Loucy (cell line): ENCODE measurements at regions not wholly inside any gene's neighbourhood (a gene's known extent, or its start where the extent isn't known, plus 50 kb on each side); places are given as distances from the start of the nearest gene placed in this dataset.

ENCODE experiments used
- H2AFZ ChIP-seq: fragments of 200-600 bp; sonication (generic); 2 replicates; pipeline ENCODE4 v1.6.0; 2016; ENCODE audit warnings: antibody characterized with exemption, mild to moderate bottlenecking, low read length, moderate library complexity
- H3F3A ChIP-seq: fragments of 200-600 bp; 2 replicates; pipeline ENCODE4 v1.6.0; 2016; ENCODE audit warnings: antibody characterized with exemption, low read depth, mild to moderate bottlenecking
- H3K27me3 ChIP-seq: fragments of 200-600 bp; sonication (generic); 2 replicates; pipeline ENCODE4 v1.6.1; 2014; ENCODE audit warnings: low read length, mild to moderate bottlenecking; ENCODE audit not compliant: insufficient read depth, poor library complexity, severe bottlenecking
- H3K36me3 ChIP-seq: fragments of 200-600 bp; sonication (generic); 2 replicates; pipeline ENCODE4 v1.6.1; 2016; ENCODE audit warnings: low read length; ENCODE audit not compliant: insufficient read depth
- H3K4me1 ChIP-seq: fragments of 200-600 bp; sonication (generic); 2 replicates; pipeline ENCODE4 v1.5.1; 2014; ENCODE audit warnings: low read length, mild to moderate bottlenecking; ENCODE audit not compliant: insufficient read depth, poor library complexity, severe bottlenecking
- H3K4me2 ChIP-seq: fragments of 200-600 bp; sonication (generic); 2 replicates; pipeline ENCODE4 v1.6.0; 2014; ENCODE audit warnings: antibody characterized with exemption, low read length, low read depth, mild to moderate bottlenecking; ENCODE audit not compliant: poor library complexity, severe bottlenecking
- H3K4me3 ChIP-seq: fragments of 200-600 bp; sonication (generic); 2 replicates; pipeline ENCODE4 v1.5.1; 2014; ENCODE audit warnings: low read length, mild to moderate bottlenecking, mixed read lengths; ENCODE audit not compliant: poor library complexity, severe bottlenecking
- H3K79me2 ChIP-seq: fragments of 200-600 bp; sonication (generic); 2 replicates; pipeline ENCODE4 v1.6.1; 2014; ENCODE audit warnings: low read length; ENCODE audit not compliant: insufficient read depth
- H3K9ac ChIP-seq: fragments of 200-600 bp; sonication (generic); 2 replicates; pipeline ENCODE4 v1.6.0; 2014; ENCODE audit warnings: mild to moderate bottlenecking, low read depth, low read length, moderate library complexity; ENCODE audit not compliant: poor library complexity, severe bottlenecking
- H3K9me2 ChIP-seq: fragments of 200-600 bp; sonication (generic); replicated peaks from 2 replicates; pipeline ENCODE4 v1.6.1; 2016; ENCODE audit warnings: low read depth, low read length, mixed read lengths
- H3K9me3 ChIP-seq: fragments of 200-600 bp; sonication (generic); 2 replicates; pipeline ENCODE4 v1.6.1; 2014; ENCODE audit warnings: mild to moderate bottlenecking, antibody characterized with exemption, low read length, low read depth; ENCODE audit not compliant: insufficient read depth
- H4K20me1 ChIP-seq: fragments of 200-600 bp; sonication (generic); 2 replicates; pipeline ENCODE4 v1.6.0; 2014; ENCODE audit warnings: antibody characterized with exemption, low read length, mild to moderate bottlenecking; ENCODE audit not compliant: insufficient read depth, poor library complexity, severe bottlenecking
- EZH2phosphoT487 ChIP-seq: fragments of 200-600 bp; IDR thresholded peaks from 2 replicates; pipeline ENCODE4 v1.6.1; 2018; ENCODE audit warnings: antibody characterized with exemption, mild to moderate bottlenecking, moderate library complexity, borderline replicate concordance
- TF ChIP-seq, protein P1 (sequence below): fragments of 200-600 bp; sonication (generic); conservative IDR thresholded peaks from 2 replicates; pipeline ENCODE4 v1.5.1; 2014; ENCODE audit warnings: mild to moderate bottlenecking, antibody characterized with exemption, low read length

DNA sequence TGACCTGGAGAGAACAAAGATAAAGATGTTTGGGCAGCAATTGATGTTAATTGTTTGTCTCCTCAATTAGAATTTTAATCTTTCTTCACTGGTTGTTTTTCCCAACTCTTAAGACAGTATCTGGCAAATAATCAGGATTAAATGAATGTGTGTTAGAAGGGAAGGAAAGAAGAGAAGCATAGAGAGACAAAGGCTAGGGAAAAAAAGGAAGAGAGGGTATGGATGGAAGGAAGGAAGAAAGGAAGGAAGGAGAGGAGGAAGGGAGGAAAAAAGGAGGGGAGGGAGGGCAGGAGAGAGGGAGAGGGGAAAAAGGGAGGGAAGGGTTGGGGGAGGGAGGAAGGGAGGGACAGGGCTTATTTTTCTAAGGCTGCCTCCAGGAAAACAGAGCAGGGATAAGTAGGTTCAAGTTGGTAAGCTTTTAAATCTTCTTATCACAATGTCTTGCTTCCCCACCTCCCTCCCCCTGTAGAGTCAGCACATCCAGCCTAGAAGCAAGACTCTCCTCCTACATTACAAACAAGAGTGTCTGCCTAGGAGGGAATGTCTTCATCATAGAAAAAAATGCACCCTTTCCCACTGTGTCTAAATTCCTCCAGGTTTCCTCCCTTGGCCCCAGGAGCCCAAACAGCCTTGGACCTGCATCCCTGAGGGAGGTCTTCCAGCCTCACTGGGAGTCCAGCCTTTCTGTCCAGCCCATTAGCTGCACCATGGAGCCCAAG lies 447.8 kb upstream of the JARID2 start:
- H3K36me3 ChIP-seq: no peaks in the 10 kb centered on the region
- H3K27me3 ChIP-seq: no peaks in the 10 kb centered on the region
- H3K79me2 ChIP-seq: no peaks in the 10 kb centered on the region
- H3F3A ChIP-seq: no peaks in the 10 kb centered on the region
- H3K9me3 ChIP-seq: no peaks in the 10 kb centered on the region
- H3K9ac ChIP-seq: no peak overlapping the region
- H3K4me3 ChIP-seq: no peak overlapping the region
- H3K9me2 ChIP-seq: no peaks in the 10 kb centered on the region
- no peak overlapping the region for H3K4me2 ChIP-seq
- peaks cover 10% of the 10 kb centered on the region for H3K4me1 ChIP-seq
- TF ChIP-seq, protein P1, sequence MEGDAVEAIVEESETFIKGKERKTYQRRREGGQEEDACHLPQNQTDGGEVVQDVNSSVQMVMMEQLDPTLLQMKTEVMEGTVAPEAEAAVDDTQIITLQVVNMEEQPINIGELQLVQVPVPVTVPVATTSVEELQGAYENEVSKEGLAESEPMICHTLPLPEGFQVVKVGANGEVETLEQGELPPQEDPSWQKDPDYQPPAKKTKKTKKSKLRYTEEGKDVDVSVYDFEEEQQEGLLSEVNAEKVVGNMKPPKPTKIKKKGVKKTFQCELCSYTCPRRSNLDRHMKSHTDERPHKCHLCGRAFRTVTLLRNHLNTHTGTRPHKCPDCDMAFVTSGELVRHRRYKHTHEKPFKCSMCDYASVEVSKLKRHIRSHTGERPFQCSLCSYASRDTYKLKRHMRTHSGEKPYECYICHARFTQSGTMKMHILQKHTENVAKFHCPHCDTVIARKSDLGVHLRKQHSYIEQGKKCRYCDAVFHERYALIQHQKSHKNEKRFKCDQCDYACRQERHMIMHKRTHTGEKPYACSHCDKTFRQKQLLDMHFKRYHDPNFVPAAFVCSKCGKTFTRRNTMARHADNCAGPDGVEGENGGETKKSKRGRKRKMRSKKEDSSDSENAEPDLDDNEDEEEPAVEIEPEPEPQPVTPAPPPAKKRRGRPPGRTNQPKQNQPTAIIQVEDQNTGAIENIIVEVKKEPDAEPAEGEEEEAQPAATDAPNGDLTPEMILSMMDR: no peak
- TF ChIP-seq EZH2phosphoT487: no peak
- H4K20me1 ChIP-seq: no peaks in the 10 kb centered on the region
- peak overlapping the region; percentile 48; the same call in 1 of the 2 replicates for H2AFZ ChIP-seq

DNA sequence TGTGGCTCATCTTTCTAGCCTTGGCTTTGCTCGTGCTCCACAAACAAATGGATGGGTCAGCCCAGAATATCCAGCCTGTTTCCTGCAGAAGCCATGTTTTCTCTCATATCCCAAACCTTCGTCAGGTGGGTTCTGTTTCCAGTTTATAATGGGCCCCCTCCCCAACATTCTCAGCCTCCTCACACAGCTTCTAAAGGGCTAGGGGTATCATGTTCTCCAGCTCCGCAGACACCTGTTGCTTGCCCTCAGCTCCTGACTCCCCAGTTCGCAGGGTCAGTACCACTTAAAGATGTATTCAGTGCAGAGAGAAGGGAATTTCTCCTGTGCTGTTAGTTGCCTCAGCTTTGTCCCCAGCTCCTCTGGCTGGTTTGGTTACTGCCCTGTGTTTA lies 447.3 kb upstream of the JARID2 start:
- H3K9me3 ChIP-seq: no peaks in the 10 kb centered on the region
- no peaks in the 10 kb centered on the region for H3K36me3 ChIP-seq
- H3K4me1 ChIP-seq: peaks cover 15% of the 10 kb centered on the region
- no peak overlapping the region for H3K4me3 ChIP-seq
- no peaks in the 10 kb centered on the region for H3F3A ChIP-seq
- H3K9me2 ChIP-seq: no peaks in the 10 kb centered on the region
- H2AFZ ChIP-seq: peak overlapping the region; percentile 48; the same call in 1 of the 2 replicates
- no peaks in the 10 kb centered on the region for H4K20me1 ChIP-seq
- H3K9ac ChIP-seq: no peak overlapping the region
- TF ChIP-seq EZH2phosphoT487: no peak
- TF ChIP-seq, protein P1: no peak
- no peaks in the 10 kb centered on the region for H3K79me2 ChIP-seq
- H3K27me3 ChIP-seq: no peaks in the 10 kb centered on the region
- no peak overlapping the region for H3K4me2 ChIP-seq

DNA sequence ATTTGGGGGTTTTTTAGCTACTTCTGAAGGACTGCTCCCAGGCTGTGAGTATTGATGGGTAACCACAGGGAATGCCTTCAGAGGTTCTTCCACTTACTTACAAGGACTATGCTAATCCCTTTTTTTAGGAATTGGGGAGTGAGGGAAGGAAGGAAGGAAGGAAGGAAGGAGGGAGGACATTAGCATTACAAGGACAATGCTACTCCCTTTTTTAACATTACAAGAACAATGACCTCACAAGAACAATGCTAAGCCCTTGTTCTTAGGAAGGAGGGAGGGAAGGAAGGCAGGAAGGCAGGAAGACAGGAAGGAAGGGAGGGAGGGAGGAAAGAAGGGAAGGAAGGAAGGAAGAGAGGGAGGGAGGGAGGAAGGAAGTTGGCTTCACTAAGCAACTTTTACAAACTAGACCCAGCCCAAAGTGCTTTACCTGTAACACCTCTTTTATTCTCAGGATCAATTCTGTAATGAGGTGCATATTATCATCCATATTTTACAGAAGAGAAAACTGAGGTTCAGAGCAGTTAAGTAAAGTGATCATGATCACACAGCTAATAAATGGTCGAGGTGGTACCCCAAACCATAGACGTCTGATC lies 446.8 kb upstream of the JARID2 start:
- Histone ChIP-seq H3K79me2 (no peaks in the 10 kb centered on the region), H3F3A (no peaks in the 10 kb centered on the region), H3K9me2 (no peaks in the 10 kb centered on the region), H3K4me1 (peaks cover 20% of the 10 kb centered on the region), H3K4me3 (no peak overlapping the region), H4K20me1 (no peaks in the 10 kb centered on the region), H3K9me3 (no peaks in the 10 kb centered on the region), H3K9ac (no peak overlapping the region), H3K27me3 (no peaks in the 10 kb centered on the region), H2AFZ (0 out of 2 replicates have a peak overlapping the region, but pooled peaks have one; percentile 48), H3K4me2 (no peak overlapping the region), H3K36me3 (no peaks in the 10 kb centered on the region)
- no peak for TF ChIP-seq EZH2phosphoT487
- TF ChIP-seq, protein P1: no peak
